Activated T-helper 17 cell treated with anti-CD3 and anti-CD28 coated beads, Interleukin-2, amount 50 U/mL, for 72 hours (primary cell): ENCODE measurements at regions not wholly inside any gene's neighbourhood (a gene's known extent, or its start where the extent isn't known, plus 50 kb on each side); places are given as distances from the start of the nearest gene placed in this dataset.
A peak's percentile ranks its signal among the peaks of the same experiment; 100 is the strongest.
"Not testable (repeated sequence)": the region's sequence is repeated elsewhere in the genome, so short reads cannot be mapped to it uniquely, and the experiment has no call there.

Source experiments
- ATAC-seq: fragments of 150-1000 bp; cut with Tn5 transposase; replicated peaks from 2 replicates; pipeline ENCODE4 v1.10.0; 2021; ENCODE audit warnings: mild to moderate bottlenecking, moderate library complexity
- H3K27ac Mint-ChIP-seq: one replicate; pipeline ENCODE4 v1.8.0; 2022; ENCODE audit warnings: mixed read lengths
- H3K27me3 Mint-ChIP-seq: one replicate; pipeline ENCODE4 v1.8.0; 2022; ENCODE audit warnings: mixed read lengths
- H3K36me3 Mint-ChIP-seq: one replicate; pipeline ENCODE4 v1.8.0; 2022; ENCODE audit warnings: low read depth, mild to moderate bottlenecking, mixed read lengths
- H3K4me1 Mint-ChIP-seq: one replicate; pipeline ENCODE4 v1.8.0; 2022; ENCODE audit warnings: mixed read lengths
- H3K4me3 Mint-ChIP-seq: one replicate; pipeline ENCODE4 v1.8.0; 2022; ENCODE audit warnings: mild to moderate bottlenecking, mixed read lengths
- H3K9me3 Mint-ChIP-seq: one replicate; pipeline ENCODE4 v1.8.0; 2022; ENCODE audit warnings: mixed read lengths

DNA sequence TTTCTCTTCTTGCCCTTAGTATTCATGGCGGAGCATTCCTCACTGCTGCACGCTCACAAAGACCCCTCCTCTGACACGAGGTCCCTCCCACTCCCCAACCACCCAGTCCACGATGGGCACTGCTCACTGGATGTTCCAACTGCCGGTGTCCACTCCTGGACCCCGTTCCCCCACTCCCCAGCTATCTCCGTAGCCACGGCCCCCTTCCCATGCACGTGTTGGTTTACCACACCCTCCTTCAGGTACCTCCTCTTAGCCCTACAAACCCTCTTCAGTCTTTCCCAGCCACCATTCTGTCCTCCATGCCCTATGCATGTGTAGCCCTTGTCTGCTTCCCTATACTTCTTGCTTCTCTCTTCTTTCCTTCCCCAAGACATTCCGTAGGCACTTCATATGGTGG lies 469.6 kb upstream of the ZNG1F start:
- not testable (repeated sequence) for ATAC-seq, H3K27ac Mint-ChIP-seq
- H3K27me3 Mint-ChIP-seq = peaks cover 17% of the 10 kb centered on the region

DNA sequence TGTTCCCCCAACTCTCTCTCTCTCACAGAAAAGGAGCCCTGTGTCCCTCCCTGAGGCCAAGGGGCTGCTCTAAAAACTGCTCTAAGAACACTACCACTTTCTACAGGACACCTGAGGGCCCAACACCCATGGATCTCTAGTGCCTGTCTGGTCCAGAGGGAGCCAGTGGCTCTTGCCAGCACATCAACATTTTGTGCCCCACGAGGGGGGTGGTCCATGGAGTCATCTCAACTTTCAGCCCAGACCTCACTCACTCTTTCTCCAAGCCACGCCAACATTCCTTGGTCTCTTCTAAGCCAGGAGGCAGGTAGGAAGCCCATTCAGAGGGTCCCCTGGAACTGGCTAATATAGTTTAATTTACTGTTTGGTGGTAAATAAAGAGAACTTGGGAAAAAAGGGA lies 469.0 kb upstream of the ZNG1F start:
- H3K27ac Mint-ChIP-seq, ATAC-seq, H3K4me3 Mint-ChIP-seq, H3K36me3 Mint-ChIP-seq, H3K9me3 Mint-ChIP-seq, H3K4me1 Mint-ChIP-seq: not testable (repeated sequence)
- H3K27me3 Mint-ChIP-seq = peaks cover 17% of the 10 kb centered on the region

More for the DNA sequence above, 469.6 kb upstream of the ZNG1F start:
- not testable (repeated sequence) for H3K9me3 Mint-ChIP-seq, H3K4me1 Mint-ChIP-seq, H3K4me3 Mint-ChIP-seq, H3K36me3 Mint-ChIP-seq

DNA sequence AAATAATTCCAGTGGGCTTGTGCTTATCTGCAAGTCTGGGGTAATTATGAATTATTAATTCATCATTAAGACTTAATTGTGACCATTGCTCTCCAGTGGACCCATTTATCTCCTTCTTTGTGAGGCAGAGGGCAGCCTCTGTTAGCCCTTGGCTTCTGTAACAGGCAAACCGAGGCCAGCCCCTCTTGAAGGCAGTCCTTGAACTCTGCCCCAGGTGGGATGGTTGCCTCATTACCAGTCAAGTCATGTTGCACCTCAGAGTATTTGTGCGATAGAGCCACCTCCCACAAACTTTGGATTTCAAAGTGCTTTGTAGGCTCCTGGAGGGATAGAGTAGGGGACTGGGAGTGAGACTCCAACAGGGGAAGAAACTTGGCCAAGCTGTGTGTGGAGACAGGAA lies 468.0 kb upstream of the ZNG1F start:
- peaks cover 17% of the 10 kb centered on the region for H3K27me3 Mint-ChIP-seq
- H3K36me3 Mint-ChIP-seq, ATAC-seq, H3K4me1 Mint-ChIP-seq, H3K27ac Mint-ChIP-seq, H3K4me3 Mint-ChIP-seq, H3K9me3 Mint-ChIP-seq: not testable (repeated sequence)

DNA sequence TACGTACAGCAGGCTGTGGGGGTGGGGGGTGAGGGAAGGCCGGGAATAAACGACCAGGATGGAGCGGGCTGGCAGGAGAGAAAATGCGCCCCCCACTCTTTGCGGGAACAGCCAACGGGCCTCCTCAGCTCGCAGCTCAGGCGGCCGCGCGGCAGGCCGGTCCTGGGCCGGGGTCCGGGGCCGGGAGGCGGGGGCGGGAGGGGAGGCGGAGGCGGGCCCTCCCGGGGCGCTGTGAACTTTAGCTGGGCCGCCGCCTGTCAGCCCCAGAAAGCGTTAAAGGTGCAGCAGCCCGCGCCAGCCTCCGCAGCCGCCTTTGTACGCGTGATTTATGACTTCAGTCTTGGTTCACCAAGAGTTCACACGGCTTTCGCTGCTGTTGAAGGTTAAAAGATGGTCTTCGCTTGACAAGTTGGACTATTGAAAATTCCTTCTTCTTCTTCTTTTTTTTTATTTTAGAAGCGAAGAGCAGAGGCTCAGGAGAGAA lies 466.0 kb upstream of the ZNG1F start:
- not testable (repeated sequence) for H3K27ac Mint-ChIP-seq, H3K9me3 Mint-ChIP-seq, H3K4me1 Mint-ChIP-seq, H3K4me3 Mint-ChIP-seq, H3K36me3 Mint-ChIP-seq, ATAC-seq
- peaks cover 17% of the 10 kb centered on the region for H3K27me3 Mint-ChIP-seq

DNA sequence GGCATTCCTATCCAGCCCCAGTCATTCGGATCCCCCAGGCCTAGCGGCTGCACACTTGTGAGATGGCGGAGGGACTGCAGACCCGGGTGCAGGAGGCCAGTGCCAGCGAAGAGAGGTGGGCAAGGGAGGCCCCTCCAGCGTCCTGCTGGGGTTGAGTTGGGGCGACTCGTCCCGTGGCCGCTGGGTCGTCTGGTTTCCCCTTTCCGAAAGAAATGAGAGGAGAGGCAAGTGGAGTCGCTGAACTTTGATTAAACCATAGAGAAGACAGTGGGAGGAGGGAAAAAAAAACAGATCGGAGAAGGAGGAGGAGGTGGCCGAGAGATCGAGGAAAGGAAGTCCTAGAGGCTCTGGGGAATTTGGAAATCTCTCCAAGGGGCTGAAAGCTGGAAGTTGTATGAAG lies 465.2 kb upstream of the ZNG1F start:
- H3K4me1 Mint-ChIP-seq, H3K36me3 Mint-ChIP-seq, H3K9me3 Mint-ChIP-seq, ATAC-seq: not testable (repeated sequence)
- Mint-ChIP-seq H3K4me3 (peak overlapping the region; percentile 60), H3K27ac (peak overlapping the region; percentile 35), H3K27me3 (peaks cover 17% of the 10 kb centered on the region)

DNA sequence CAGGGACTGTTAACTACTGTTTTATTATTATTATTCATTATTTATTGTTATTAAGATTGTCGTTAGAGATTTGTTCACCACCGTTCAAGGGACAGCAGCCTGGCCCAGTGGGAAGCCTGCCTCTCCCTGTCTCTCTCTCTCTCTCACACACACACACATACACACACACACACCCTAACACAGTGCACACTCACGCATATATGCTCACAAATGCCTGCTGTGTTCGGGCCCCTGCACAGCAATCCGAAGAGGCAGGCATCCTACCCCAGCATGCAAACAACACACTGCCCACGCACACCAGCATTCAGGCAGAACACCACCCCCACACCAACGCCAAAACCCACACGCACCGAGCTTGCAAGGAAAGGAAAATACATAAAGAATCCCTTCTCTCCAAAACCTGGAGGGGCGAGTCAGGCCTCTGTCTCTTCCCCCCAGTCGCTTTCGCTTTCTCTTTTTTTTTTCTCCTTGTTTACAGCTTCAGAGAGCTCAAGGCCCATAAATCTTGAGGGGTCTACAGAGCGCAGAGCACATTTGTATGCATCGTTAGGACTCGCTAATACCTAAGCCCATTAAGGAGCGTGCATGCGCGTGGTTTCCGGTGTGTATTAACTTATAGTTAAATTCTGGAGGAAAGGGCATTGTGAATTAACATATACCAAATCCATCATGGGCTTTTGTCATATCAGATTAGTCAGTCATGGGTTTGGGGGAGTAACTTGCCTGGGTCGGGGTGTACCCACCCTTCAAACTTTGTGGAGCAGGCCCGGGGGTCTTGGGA lies 464.6 kb upstream of the ZNG1F start:
- H3K27me3 Mint-ChIP-seq = peaks cover 11% of the 10 kb centered on the region
- H3K4me1 Mint-ChIP-seq, H3K27ac Mint-ChIP-seq, H3K9me3 Mint-ChIP-seq, H3K36me3 Mint-ChIP-seq, ATAC-seq: not testable (repeated sequence)
- H3K4me3 Mint-ChIP-seq = peak overlapping the region; percentile 60

DNA sequence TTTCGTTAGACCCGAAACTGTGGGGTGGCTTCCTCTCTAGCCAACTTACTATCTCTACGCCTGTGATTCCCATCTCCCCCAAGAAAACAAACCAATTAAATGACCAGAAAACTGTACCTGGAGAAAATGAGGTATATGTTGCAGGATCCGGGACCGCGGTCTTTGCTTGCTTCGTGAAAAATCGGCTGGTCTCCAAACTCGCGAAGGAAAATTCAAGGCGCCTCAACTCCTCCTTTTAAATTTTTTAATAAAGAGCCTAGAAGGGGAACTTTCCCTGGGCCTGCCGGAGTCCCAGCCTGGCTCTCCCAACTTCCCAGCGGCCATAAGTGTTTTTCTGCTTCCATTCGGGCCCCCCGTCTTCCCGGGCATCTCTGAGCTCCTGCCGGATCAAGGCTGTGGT lies 463.7 kb upstream of the ZNG1F start:
- not testable (repeated sequence) for H3K4me1 Mint-ChIP-seq, H3K9me3 Mint-ChIP-seq, H3K27me3 Mint-ChIP-seq, H3K27ac Mint-ChIP-seq, H3K36me3 Mint-ChIP-seq, H3K4me3 Mint-ChIP-seq, ATAC-seq

DNA sequence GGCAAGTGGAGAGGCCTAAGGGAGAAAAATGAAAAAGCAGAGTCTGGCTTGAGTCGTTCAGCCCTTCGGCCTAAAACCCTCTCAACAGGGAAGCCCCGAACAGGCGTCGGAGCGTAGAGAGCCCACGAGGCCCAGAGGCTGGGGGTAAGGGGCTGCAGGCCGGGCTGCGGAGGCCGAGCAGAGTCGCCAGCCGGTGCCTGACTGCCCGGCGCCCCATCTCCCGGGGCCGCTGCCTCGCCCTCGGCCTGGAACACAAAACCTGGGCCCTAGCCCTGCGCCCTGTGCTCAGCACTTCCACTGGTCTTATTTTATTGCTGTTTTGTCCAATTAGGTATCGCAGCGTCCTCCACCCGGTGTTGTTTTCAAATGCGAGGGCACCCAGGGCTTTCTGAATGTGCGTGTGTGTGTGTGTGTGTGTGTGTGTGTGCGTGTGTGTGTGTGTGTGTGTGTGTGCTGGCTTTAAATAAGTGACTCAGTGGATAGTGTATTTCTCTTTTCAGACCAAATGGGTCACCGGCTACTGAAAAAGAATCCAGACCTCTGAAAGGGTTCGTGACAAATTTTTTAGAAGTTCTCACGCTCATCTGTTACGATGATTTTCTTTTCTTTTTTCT lies 463.1 kb upstream of the ZNG1F start:
- H3K27ac Mint-ChIP-seq, H3K27me3 Mint-ChIP-seq, H3K9me3 Mint-ChIP-seq, H3K4me1 Mint-ChIP-seq, H3K4me3 Mint-ChIP-seq, H3K36me3 Mint-ChIP-seq, ATAC-seq: not testable (repeated sequence)

DNA sequence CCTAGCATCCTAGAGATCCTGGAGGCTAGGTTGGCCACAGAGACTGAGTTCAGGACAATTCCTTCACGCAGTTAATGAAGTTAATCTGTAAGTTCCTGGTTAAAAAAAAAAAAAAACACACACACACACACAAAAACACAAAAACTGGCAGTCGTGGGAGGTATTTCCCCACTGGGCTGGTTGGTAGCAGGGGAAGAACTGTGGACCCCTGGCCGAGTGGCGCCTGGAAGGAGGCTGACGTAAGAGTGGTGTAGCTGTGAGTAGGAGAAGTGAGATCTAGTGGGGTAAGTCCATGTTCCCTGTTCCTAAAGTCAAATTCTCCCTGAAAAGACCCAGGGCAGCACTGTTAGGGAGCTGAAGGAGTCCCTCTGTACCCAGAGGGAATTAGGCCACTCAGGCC lies 461.0 kb upstream of the ZNG1F start:
- H3K36me3 Mint-ChIP-seq, H3K4me1 Mint-ChIP-seq, H3K9me3 Mint-ChIP-seq, H3K27ac Mint-ChIP-seq, ATAC-seq, H3K4me3 Mint-ChIP-seq, H3K27me3 Mint-ChIP-seq: not testable (repeated sequence)

DNA sequence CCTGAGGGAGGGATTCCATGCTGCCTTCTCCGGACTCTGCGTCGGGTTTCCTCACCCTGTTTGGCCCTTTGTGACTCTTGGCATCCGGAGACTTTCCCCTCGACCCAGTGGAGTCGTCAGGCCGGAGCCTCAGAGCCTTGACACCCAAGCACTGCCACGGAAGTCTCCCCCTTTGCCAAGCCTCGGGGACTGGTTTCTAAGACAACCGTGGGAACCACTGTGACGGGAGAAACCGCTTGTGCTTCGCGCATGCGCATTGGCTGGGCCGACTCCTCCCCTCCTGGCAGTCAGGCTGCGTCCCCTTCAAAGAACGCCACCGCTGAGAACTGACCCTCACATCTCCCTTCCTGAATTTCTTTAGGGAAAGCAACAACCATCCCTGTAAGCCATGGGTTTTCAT lies 459.4 kb upstream of the ZNG1F start:
- not testable (repeated sequence) for H3K9me3 Mint-ChIP-seq, H3K27ac Mint-ChIP-seq, ATAC-seq, H3K27me3 Mint-ChIP-seq, H3K4me1 Mint-ChIP-seq, H3K36me3 Mint-ChIP-seq
- peak overlapping the region; percentile 24 for H3K4me3 Mint-ChIP-seq

DNA sequence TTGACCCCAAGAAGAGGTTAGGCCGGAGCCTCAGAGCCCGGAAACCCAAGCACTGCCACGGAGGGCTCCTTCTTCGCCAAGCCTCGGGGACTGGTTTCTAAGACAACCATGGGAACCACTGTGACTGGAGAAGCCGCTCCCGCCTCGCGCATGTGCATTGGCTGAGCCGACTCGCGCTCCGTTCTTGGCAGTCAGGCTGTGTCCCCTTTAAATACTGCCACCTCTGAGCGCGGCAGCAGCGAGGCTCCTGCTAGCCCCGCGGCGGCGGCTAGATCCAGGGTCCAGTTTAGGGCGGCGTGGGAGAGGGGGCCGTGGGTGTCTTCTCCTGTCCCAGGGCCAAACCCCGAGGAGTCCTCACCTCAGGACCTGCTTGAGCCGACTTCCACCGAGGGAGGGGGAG lies 457.1 kb upstream of the ZNG1F start:
- ATAC-seq, H3K27ac Mint-ChIP-seq, H3K36me3 Mint-ChIP-seq, H3K4me1 Mint-ChIP-seq, H3K27me3 Mint-ChIP-seq, H3K4me3 Mint-ChIP-seq, H3K9me3 Mint-ChIP-seq: not testable (repeated sequence)

DNA sequence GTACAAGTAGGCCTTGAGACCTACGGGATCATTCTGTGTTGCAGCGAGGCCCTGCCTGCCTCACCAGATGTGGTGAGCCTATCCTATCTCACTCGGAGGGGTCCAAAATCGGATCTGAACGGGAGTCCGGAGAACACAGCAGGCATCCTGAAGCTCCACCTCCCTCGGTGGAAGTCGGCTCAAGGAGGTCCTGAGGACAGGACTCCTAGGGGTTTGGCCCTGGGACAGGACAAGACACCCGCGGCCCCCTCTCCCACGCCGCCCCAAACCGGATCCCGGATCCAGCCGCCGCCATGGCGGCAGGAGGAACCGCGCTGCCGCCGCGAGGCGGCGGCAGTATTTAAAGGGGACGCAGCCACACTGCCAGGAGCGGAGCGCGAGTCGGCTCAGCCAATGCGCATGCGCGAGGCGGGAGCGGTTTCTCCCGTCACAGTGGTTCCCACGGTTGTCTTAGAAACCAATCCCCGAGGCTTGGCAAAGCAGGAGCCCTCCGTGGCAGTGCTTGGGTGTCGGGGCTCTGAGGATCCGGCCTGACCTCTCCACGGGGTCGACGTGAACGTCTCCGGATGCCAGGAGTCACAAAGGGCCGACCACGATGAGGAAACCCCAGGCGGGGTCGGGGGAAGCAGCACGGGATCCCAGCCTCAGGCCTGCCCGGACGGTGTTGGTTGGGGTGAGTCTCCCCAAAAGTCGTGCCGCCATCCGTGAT lies 454.6 kb upstream of the ZNG1F start:
- not testable (repeated sequence) for H3K27me3 Mint-ChIP-seq, H3K9me3 Mint-ChIP-seq, H3K36me3 Mint-ChIP-seq, H3K4me1 Mint-ChIP-seq
- ATAC-seq = peak; percentile 100
- peak overlapping the region; percentile 32 for H3K27ac Mint-ChIP-seq
- H3K4me3 Mint-ChIP-seq = peak overlapping the region; percentile 66

DNA sequence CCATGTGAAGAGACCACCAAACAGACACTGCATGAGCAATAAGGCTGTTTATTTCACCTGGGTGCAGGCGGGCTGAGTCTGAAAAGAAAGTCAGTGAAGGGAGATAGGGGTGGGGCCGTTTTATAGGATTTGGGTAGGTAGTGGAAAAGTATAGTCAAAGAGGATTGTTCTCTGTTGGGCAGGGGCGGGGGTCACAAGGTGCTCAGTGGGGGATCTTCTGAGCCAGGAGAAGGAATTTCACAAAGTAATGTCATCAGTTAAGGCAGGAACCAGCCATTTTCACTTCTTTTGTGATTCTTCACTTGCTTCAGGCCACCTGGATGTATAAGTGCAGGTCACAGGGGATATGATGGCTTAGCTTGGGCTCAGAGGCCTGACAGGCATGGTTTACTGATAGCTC lies 444.6 kb upstream of the ZNG1F start:
- H3K27me3 Mint-ChIP-seq, H3K4me1 Mint-ChIP-seq, H3K27ac Mint-ChIP-seq, H3K4me3 Mint-ChIP-seq, H3K36me3 Mint-ChIP-seq, H3K9me3 Mint-ChIP-seq, ATAC-seq: not testable (repeated sequence)

DNA sequence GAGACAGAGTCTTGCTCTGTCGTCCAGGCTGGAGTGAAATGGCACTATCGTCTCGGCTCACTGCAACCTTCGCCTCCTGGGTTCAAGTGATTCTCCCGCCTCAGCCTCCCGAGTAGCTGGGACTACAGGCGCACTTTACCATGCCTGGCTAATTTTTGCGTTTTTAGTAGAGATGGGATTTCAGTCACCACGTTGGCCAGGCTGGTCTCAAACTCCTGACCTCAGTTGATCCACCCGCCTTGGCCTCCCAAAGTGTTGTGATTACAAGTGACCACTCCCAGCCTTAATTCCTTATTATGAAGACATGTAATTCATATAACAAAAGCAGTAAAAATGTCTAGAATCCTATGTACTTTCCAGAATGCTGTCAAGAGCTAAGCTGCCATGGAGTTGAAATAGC lies 434.5 kb upstream of the ZNG1F start:
- not testable (repeated sequence) for H3K9me3 Mint-ChIP-seq, H3K4me3 Mint-ChIP-seq, H3K27me3 Mint-ChIP-seq, H3K27ac Mint-ChIP-seq, H3K36me3 Mint-ChIP-seq, ATAC-seq, H3K4me1 Mint-ChIP-seq

DNA sequence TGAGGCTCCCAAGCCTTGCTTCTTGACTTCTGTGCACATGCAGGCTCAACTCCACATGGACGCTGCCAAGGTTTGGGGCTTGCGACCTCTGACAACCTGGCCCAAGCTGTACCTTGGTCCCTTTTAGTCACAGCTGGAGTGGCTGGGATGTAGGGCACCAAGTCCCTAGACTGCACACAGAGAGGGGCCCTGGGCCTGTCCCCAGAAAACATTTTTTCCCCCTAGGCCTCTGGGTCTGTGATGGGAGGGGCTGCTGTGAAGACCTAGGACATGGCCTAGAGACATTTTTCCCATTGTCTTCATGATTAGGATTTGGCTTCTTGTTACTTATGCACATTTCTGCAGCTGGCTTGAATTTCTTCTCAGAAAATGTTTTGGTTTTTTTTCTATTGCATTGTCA lies 430.1 kb upstream of the ZNG1F start:
- not testable (repeated sequence) for H3K36me3 Mint-ChIP-seq, ATAC-seq, H3K4me1 Mint-ChIP-seq, H3K27ac Mint-ChIP-seq, H3K9me3 Mint-ChIP-seq, H3K27me3 Mint-ChIP-seq, H3K4me3 Mint-ChIP-seq
